ENCODE measurements at regions not wholly inside any gene's neighbourhood (a gene's known extent, or its start where the extent isn't known, plus 50 kb on each side); places are given as distances from the start of the nearest gene placed in this dataset.

GRCh38 chrX:150282953-150283352 lies 80.2 kb upstream of the MAMLD1 start:
- TF ChIP-seq, protein P1, sequence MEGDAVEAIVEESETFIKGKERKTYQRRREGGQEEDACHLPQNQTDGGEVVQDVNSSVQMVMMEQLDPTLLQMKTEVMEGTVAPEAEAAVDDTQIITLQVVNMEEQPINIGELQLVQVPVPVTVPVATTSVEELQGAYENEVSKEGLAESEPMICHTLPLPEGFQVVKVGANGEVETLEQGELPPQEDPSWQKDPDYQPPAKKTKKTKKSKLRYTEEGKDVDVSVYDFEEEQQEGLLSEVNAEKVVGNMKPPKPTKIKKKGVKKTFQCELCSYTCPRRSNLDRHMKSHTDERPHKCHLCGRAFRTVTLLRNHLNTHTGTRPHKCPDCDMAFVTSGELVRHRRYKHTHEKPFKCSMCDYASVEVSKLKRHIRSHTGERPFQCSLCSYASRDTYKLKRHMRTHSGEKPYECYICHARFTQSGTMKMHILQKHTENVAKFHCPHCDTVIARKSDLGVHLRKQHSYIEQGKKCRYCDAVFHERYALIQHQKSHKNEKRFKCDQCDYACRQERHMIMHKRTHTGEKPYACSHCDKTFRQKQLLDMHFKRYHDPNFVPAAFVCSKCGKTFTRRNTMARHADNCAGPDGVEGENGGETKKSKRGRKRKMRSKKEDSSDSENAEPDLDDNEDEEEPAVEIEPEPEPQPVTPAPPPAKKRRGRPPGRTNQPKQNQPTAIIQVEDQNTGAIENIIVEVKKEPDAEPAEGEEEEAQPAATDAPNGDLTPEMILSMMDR (IDR thresholded peaks at IDR 0.05; ENCODE audit: low read length, missing control alignments), result no peak

GRCh38 chrX:150291014-150291413 lies 72.1 kb upstream of the MAMLD1 start:
- H3K4me3 ChIP-seq (replicated peaks; ENCODE audit: low read depth, low read length), result no peak overlapping the region
- DNase-seq (ENCODE audit: low read depth), result no peak
- TF ChIP-seq, protein P1 (IDR thresholded peaks at IDR 0.05; ENCODE audit: low read length, missing control alignments), result no peak

More at GRCh38 chrX:150282953-150283352, 80.2 kb upstream of the MAMLD1 start:
- DNase-seq (ENCODE audit: low read depth), result no peak
- no peak overlapping the region for H3K4me3 ChIP-seq (replicated peaks; ENCODE audit: low read depth, low read length)

- no peak overlapping the region for H3K4me3 ChIP-seq (replicated peaks; ENCODE audit: low read depth, low read length)
- no peak for DNase-seq (ENCODE audit: low read depth)
- TF ChIP-seq, protein P1 (IDR thresholded peaks at IDR 0.05; ENCODE audit: low read length, missing control alignments), result no peak
Observed at GRCh38 chrX:150293311-150294013, 69.7 kb upstream of the MAMLD1 start.

DNA sequence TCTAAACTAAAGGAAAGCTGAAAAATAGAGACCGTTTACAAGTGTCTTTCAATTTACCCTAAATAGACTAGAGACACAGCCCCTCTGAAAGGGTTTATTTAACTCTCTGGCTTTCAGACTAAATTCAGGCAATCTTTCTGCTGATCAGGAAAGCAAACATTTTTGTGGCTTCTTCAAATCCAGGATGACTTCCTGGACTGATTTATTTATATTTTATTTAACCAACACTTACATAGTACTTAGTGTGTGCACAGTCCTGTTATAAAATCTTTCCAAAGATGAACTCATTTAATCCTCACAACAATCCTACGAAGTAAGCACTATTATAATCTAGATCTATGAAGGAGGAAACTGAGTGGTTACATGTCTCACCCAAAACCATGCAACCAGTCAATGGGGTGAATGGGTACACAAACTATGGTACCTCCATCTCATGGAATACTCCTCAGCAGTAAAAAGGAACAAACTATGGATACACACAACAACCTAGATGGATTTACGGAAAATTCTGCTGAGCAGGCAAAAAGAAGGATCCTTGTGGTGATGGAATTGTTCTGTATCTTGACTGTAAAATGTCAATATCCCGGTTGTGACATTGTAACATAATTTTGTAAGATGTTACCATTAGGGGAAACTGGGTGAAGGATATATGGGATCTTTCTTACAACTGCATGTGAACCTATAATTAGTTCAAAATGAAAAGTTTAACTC lies 64.1 kb upstream of the MAMLD1 start:
- TF ChIP-seq, protein P1 (IDR thresholded peaks at IDR 0.05; ENCODE audit: low read length, missing control alignments), result no peak

GRCh38 chrX:150299579-150299978 lies 63.5 kb upstream of the MAMLD1 start:
- TF ChIP-seq, protein P1 (IDR thresholded peaks at IDR 0.05; ENCODE audit: low read length, missing control alignments), result no peak
- DNase-seq (ENCODE audit: low read depth), result no peak
- H3K4me3 ChIP-seq (replicated peaks; ENCODE audit: low read depth, low read length), result no peak overlapping the region

More for the DNA sequence above, 64.1 kb upstream of the MAMLD1 start:
- no peak for DNase-seq (ENCODE audit: low read depth)
- H3K4me3 ChIP-seq (replicated peaks; ENCODE audit: low read depth, low read length), result no peak overlapping the region

- DNase-seq (ENCODE audit: low read depth), result no peak
- H3K4me3 ChIP-seq (replicated peaks; ENCODE audit: low read depth, low read length), result no peak overlapping the region
- TF ChIP-seq, protein P1 (IDR thresholded peaks at IDR 0.05; ENCODE audit: low read length, missing control alignments), result no peak
Observed at GRCh38 chrX:150303386-150304097, 59.6 kb upstream of the MAMLD1 start.
